ENCODE measurements at regions not wholly inside any gene's neighbourhood (a gene's known extent, or its start where the extent isn't known, plus 50 kb on each side); places are given as distances from the start of the nearest gene placed in this dataset.

DNA sequence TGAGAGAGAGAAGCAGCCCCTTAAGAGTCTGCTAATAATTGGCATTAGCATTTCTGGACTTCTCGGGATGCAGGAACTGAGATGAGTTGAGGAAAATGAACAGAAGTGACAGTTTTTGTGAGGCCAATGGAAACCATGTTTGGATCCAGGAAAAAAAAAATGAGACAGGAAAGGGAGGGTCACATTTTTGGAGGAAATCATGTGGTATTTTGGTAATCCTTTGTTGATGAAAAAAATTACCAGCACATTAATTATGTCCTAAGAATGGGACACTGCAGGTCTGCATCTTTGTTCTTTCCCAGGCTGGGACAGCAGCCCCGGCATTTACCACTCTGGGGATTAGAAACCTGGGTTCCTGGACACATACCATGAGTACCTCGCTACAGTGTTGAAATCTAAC, 109.9 kb upstream of the ZFHX3 start (continued):
- TF ChIP-seq POLR2AphosphoS5 (IDR thresholded peaks at IDR 0.05; ENCODE audit: low read depth) (no peak), EZH2phosphoT487 (IDR thresholded peaks at IDR 0.05; ENCODE audit: unreplicated experiment) (no peak)

GRCh38 chr16:73154063-73154870, 106.3 kb upstream of the ZFHX3 start:
- H3K27me3 ChIP-seq (ENCODE audit: insufficient read depth) = no peaks in the 10 kb centered on the region
- Mint-ChIP-seq H3K27ac (no peak overlapping the region), H3K4me3 (no peak overlapping the region)

More at GRCh38 chr16:73154063-73154870, 106.3 kb upstream of the ZFHX3 start:
- Histone ChIP-seq H3K79me2 (replicated peaks; ENCODE audit: insufficient read depth) (no peaks in the 10 kb centered on the region), H3K4me1 (ENCODE audit: insufficient read depth) (peaks cover 19% of the 10 kb centered on the region), H2AFZ (no peak overlapping the region), H3F3A (replicated peaks; ENCODE audit: low read depth) (no peaks in the 10 kb centered on the region), H3K9me2 (ENCODE audit: insufficient read depth) (no peaks in the 10 kb centered on the region), H3K4me2 (no peak overlapping the region), H3K4me3 (no peak overlapping the region), H4K20me1 (replicated peaks; ENCODE audit: insufficient read depth) (no peaks in the 10 kb centered on the region), H3K27ac (ENCODE audit: low read depth) (no peak overlapping the region), H3K36me3 (ENCODE audit: insufficient read depth) (no peaks in the 10 kb centered on the region)
- Mint-ChIP-seq H3K36me3 (ENCODE audit: low read depth) (no peaks in the 10 kb centered on the region), H3K4me1 (peaks cover 25% of the 10 kb centered on the region), H3K9me3 (no peaks in the 10 kb centered on the region), H3K27me3 (ENCODE audit: insufficient read depth, low read depth, poor library complexity) (peaks cover 7% of the 10 kb centered on the region)
- ATAC-seq (no peak), DNase-seq (ENCODE audit: low spot score) (no peak)
- TF ChIP-seq ZNF114 (CRISPR knock-in tag; IDR thresholded peaks at IDR 0.05) (no peak), STAT1 (IDR thresholded peaks at IDR 0.05; ENCODE audit: unreplicated experiment) (no peak), ZNF331 (CRISPR knock-in tag; IDR thresholded peaks at IDR 0.05; ENCODE audit: low read depth) (no peak), NANOG (IDR thresholded peaks at IDR 0.05; ENCODE audit: borderline replicate concordance) (no peak), CREB1 (CRISPR knock-in tag; IDR thresholded peaks at IDR 0.05; ENCODE audit: low read depth) (no peak), EZH2 (IDR thresholded peaks at IDR 0.05; ENCODE audit: low read depth, unreplicated experiment) (no peak), JUNB (IDR thresholded peaks at IDR 0.05; ENCODE audit: unreplicated experiment) (no peak), POLR2AphosphoS5 (IDR thresholded peaks at IDR 0.05; ENCODE audit: low read depth) (no peak)
- TF ChIP-seq, protein P1, sequence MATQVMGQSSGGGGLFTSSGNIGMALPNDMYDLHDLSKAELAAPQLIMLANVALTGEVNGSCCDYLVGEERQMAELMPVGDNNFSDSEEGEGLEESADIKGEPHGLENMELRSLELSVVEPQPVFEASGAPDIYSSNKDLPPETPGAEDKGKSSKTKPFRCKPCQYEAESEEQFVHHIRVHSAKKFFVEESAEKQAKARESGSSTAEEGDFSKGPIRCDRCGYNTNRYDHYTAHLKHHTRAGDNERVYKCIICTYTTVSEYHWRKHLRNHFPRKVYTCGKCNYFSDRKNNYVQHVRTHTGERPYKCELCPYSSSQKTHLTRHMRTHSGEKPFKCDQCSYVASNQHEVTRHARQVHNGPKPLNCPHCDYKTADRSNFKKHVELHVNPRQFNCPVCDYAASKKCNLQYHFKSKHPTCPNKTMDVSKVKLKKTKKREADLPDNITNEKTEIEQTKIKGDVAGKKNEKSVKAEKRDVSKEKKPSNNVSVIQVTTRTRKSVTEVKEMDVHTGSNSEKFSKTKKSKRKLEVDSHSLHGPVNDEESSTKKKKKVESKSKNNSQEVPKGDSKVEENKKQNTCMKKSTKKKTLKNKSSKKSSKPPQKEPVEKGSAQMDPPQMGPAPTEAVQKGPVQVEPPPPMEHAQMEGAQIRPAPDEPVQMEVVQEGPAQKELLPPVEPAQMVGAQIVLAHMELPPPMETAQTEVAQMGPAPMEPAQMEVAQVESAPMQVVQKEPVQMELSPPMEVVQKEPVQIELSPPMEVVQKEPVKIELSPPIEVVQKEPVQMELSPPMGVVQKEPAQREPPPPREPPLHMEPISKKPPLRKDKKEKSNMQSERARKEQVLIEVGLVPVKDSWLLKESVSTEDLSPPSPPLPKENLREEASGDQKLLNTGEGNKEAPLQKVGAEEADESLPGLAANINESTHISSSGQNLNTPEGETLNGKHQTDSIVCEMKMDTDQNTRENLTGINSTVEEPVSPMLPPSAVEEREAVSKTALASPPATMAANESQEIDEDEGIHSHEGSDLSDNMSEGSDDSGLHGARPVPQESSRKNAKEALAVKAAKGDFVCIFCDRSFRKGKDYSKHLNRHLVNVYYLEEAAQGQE (IDR thresholded peaks at IDR 0.05; ENCODE audit: unreplicated experiment) = no peak
- TF ChIP-seq, protein P2, sequence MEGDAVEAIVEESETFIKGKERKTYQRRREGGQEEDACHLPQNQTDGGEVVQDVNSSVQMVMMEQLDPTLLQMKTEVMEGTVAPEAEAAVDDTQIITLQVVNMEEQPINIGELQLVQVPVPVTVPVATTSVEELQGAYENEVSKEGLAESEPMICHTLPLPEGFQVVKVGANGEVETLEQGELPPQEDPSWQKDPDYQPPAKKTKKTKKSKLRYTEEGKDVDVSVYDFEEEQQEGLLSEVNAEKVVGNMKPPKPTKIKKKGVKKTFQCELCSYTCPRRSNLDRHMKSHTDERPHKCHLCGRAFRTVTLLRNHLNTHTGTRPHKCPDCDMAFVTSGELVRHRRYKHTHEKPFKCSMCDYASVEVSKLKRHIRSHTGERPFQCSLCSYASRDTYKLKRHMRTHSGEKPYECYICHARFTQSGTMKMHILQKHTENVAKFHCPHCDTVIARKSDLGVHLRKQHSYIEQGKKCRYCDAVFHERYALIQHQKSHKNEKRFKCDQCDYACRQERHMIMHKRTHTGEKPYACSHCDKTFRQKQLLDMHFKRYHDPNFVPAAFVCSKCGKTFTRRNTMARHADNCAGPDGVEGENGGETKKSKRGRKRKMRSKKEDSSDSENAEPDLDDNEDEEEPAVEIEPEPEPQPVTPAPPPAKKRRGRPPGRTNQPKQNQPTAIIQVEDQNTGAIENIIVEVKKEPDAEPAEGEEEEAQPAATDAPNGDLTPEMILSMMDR (conservative IDR thresholded peaks at IDR 0.05; ENCODE audit: low read depth in 2 of 2) = no peak
